GM18498 (cell line): ENCODE measurements at regions not wholly inside any gene's neighbourhood (a gene's known extent, or its start where the extent isn't known, plus 50 kb on each side); places are given as distances from the start of the nearest gene placed in this dataset.
"Not testable (repeated sequence)": the region's sequence is repeated elsewhere in the genome, so short reads cannot be mapped to it uniquely, and the experiment has no call there.

Experiments used
- ATAC-seq: cut with Tn5 transposase; IDR thresholded peaks from one replicate; pipeline ENCODE4 v1.9.1; 2021; ENCODE audit warnings: mild to moderate bottlenecking, moderate library complexity; ENCODE audit not compliant: unreplicated experiment

DNA sequence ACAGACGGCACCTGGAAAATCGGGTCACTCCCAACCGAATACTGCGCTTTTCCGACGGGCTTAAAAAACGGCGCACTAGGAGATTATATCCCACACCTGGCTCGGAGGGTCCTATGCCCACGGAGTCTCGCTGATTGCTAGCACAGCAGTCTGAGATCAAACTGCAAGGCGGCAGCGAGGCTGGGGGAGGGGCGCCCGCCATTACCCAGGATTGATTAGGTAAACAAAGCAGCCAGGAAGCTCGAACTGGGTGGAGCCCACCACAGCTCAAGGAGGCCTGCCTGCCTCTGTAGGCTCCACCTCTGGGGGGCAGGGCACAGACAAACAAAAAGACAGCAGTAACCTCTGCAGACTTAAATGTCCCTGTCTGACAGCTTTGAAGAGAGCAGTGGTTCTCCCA lies 64.5 kb downstream of the SLC30A10 start:
- ATAC-seq: not testable (repeated sequence)

DNA sequence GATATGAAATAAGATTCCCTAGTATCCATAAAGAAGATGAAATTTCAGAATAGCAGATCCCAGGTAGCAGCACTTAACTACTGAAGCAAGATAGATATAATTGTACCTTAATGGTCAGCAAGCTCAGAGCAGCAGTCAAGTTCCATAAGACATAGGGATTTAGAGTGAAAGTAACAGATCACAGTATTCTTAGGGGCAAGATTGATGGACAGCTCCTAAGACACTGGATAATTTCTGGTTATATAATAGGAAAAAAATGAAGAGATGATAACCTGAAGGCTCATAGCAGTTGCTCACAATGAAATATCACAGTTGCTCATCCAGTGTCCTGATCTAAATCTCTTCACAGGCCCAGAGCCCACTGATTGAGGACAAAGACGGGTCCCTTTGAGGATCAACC lies 66.0 kb downstream of the SLC30A10 start:
- no peak for ATAC-seq

DNA sequence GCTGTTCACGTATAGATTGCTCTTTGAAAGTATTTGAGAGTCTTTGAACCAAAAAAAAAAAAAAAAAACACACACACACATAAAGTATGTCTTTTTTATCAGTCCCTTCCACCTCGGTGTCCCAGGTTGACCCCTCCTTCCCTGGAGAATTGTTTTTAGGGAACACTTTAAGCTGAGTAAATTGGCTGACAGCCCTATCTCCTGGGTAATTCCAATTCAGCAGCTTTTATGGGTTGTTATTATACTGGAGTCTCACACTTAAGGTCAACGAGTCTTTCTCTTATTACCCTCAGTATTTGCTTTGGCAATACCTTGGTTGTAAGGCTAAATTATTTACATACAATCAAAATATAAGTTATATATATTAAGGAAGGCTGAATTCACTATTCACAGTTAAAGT lies 69.4 kb downstream of the SLC30A10 start:
- no peak for ATAC-seq

DNA sequence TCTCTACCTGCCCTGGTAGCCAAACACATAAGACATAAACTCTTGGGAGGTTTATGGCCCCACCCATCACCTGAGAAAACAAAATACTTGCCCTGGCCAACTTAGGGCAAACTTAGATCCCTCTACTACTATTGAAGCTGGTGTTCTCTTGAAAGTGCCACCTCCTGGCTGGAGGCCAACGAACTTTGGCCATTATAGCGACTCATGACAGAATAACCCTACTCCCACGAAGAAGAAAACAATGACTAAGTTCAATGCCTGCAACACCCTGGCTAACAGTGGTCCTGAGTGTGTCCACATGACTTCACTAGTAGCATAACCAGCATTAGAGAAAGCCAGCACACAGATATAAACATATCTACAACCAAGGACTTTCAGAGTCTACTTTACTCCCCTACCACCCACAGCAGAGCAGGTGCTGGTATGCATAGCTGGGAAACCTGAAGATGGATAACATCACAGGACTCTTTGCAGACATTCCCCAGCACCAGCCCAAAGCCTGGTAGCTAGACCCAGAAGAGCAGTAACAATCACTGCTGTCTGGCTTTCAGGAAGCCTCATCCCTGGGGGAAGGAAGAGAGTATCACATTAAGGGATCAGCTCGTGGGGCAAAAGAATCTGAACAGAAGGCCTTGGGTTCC lies 81.0 kb downstream of the SLC30A10 start:
- no peak for ATAC-seq

DNA sequence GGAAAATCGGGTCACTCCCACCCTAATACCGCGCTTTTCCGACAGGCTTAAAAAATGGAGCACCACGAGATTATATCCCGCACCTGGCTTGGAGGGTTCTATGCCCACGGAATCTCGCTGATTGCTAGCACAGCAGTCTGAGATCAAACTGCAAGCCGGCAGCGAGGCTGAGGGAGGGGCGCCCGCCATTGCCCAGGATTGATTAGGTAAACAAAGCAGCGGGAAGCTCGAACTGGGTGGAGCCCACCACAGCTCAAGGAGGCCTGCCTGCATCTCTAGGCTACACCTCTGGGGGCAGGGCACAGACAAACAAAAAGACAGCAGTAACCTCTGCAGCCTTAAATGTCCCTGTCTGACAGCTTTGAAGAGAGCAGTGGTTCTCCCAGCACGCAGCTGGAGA lies 88.8 kb downstream of the SLC30A10 start:
- ATAC-seq: not testable (repeated sequence)

DNA sequence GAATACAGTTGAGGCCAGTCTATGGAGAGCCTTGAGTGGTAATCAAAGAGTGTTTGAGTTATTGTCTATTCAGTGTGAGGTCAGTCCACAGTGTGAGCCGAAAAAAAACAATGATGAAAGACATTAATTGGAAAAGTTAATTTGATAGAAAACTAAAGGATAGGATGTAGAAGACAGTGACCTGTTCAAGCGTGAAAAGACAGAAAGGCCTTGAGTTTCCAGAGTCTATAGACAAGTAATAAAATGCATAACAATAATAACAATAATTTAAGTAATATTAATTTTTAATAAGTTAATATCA lies 90.4 kb downstream of the SLC30A10 start:
- no peak for ATAC-seq

DNA sequence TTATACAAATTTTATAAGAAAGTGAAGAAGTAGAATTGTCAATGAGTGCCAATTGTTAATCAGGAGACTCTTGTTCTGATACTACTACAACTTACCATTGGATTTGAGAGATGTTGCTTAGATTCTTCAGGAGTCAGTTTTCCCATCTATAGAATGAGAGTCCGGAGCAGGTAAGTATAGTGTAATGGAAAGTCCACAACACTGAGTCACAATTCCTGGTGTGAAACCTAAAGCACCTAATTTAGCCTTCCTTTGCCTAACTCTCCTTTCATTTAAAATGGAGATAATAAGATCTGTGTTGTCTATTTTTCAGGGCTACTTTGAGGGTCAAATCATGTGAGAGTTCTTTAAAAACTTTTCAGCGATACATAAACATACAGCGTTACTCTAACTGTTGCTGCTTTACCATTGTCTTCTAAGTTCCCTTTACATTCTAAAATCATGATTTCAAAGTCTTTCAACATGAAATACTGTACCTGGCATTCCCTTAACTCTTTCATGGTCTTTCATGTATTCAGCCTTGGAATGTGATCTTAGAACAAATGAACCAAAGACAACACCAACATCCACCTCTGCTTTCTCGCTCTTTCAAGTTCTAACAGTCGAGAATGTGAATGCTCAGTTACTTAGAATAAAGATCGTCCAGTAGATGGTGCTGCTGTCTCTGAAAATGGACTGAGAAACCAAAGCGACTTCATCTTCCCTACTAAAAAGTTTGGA lies 90.9 kb downstream of the SLC30A10 start:
- ATAC-seq: peak; percentile 63

DNA sequence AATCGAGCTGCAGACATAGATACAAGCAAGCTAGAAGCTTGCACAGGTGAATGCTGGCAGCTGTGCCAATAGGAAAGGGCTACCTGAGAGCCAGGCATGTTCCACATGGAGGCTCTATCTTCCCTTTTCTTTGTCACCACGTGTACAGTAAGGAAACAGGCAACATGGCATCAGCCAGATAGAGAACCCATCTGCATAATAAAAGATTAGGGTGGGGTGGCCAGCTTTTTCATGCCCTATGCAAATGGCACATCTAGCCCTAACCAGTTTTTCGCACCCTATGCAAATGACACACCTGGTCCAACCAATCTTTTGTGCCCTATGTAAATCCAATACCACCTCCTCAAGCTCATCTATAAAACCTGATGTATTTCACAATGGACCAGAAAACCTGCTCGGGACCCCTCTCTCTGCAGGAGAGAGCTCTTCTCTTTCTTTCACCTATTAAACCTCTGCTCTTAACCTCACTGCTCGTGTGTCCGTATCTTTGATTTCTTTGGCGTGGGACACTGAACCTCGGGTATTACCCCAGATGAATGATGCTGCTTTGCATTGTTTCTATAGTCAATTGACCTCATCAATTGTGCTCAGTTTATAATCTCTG lies 93.9 kb downstream of the SLC30A10 start:
- no peak for ATAC-seq

DNA sequence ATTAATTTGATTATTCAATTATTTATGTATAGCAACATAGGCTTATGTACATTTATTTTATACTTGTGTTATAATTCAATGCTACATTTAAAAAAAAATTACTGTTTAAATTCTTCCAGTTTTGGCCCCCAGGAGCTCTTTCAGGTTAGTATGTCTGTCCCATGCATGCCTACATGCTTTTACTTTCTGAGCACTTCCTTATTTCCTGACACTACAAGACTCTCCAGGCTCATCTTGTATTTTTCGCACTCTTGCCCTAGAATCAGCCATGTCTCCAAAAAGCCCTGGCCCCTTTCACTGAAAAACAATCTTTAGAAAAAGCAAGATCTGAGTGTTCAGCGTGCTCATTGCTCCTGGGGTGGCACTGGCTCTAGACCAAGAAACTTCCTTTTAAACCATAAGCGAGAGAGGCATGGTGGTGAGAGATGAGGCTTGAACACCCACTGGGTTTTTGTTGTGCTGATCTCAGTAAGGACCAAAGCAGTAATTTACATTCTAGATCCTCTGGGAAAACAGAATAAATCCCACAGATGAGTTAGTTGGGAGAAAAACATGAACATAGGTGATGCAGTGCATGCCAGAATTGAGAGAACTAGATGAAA lies 95.0 kb downstream of the SLC30A10 start:
- no peak for ATAC-seq

DNA sequence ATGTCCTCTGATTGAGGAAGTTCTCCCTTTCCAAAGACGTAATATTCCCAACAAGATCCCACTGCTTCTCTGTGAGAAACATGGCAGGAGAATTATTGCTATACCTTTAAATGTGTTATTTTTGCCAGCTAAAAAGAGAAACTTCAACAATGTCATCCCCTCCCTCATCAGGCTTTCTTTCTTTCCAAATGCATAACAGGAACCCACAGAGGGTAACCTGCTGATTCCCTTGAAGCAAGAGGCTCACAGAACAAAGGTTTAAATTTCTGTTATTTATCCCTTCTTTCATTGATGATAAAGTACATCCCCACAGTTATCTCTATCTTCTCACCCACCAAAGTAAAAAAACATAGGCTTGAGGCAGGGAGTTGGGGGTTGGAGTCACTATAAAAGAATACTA lies 102.1 kb downstream of the SLC30A10 start:
- no peak for ATAC-seq

DNA sequence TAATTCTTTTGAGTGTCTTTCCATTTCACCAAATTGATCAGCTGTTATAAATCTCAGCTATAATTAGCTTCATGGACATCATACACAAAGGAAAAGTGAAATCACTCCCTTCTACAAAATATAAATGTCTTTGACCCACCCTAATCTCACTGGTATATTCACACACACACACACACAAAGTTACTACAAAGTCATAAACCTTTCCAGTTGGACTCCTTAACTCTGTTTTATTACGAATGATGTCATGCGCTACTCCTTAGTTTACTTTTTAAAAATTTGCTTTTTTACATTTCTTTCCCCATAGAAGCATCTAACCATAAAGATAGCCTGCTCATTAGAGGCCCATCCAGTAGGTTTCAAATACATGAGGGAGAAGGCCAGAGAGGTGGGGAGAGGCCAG lies 103.0 kb downstream of the SLC30A10 start:
- no peak for ATAC-seq

DNA sequence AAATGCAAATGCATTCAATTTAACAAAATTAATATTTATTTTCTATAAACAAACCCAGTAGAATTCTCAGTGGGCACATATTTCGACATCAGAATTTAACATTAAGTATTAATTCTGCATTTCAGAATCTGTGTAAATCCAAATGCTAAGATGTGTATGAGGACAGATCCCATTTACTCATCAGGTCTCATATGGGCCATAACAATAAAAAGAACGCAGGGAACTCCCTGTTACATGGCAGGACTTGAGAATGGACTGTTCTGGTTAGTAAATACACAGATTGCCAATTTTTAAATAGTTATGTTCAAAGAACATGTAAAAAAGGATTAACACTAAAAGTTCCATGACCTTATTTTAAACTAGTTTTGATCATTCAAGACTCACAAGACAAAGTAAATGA lies 104.0 kb downstream of the SLC30A10 start:
- no peak for ATAC-seq

DNA sequence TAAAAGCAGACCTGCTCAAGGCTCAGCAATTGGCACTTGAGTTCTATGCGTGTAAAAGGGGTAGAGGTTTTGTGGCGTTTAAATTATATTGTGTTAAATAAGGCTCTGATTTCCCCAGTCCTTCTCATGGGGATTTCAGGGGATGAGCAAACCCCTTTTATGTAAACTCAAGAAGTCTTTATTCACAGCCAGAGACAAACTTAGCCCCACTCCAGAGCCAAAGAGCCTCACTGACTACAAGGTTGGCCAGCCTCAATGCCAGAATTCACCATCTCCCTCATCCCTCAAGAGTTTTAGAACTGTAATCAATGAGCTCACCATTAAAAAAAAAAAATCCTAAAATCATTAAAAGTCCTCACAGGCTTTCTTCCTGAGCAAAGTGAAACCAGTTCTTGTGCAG lies 107.8 kb downstream of the SLC30A10 start:
- ATAC-seq: no peak

DNA sequence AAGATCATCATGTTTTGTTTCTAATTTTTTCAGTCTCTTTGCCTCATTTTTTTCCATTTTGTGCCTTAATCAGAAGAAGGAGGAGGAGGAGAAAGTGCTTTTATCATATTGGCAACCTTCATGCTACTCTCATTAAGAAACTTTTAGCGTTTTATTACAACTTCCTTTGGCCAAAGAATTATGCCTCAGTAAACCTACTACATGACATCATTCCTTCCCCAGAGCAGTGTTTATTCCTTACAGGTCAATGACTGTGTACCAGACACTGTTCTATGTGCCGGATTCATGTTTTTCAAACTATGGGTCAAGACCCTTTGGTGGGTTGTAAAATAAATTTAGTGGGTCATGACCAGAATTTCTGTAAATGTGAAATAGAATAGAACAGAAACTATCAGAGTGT lies 110.4 kb downstream of the SLC30A10 start:
- ATAC-seq: no peak

DNA sequence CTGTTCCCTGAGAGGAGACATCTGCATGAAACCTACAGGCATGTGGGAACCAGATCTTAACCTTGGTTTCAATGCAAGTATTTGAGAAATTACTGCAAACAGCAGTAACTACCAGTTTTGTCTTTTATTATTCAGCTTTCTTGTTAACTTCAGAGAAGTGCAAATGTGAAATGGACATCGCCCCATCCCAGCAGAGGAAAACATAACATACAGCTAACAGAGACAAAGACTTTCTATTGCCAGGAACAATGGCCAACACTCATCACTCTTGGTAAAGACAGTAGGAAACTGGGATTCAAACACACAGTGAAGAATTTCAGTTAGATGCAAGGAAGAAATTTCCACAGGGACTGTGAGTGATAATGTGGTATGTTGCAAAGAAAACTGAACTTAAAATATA lies 115.1 kb downstream of the SLC30A10 start:
- no peak for ATAC-seq

DNA sequence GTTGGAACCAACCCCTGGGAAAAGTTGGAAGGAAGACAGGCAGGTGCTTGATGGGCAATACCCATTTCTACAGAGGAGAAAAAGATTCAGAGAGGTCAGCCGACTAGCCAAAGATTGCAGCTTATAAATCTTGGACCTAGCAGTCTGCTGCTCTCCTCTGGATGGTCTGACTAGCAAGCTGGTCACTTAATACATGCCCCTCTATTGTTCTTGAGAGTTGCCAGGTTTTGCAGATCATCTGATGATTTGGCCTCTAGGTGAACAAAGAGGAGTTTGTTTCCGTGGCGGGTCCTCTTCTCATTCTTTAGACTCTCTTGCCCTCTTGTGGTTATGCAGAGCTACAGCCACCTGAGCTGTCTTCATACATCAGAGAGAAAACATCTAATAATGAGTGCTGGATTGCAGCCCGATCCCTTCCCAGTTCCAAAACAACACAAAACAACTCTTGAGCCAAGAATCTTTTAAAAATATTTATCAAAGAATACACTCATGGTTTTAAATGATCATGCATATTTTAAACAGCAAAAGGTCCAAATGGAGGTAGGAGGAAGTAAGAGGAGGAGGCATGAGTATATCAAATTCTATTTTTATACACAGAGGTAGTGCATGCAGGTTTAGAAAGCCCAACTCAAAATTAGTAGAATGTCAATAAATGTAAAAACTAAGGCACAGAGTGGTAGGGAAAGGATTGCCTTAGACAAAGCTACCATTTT lies 115.7 kb downstream of the SLC30A10 start:
- peak; percentile 96 for ATAC-seq

DNA sequence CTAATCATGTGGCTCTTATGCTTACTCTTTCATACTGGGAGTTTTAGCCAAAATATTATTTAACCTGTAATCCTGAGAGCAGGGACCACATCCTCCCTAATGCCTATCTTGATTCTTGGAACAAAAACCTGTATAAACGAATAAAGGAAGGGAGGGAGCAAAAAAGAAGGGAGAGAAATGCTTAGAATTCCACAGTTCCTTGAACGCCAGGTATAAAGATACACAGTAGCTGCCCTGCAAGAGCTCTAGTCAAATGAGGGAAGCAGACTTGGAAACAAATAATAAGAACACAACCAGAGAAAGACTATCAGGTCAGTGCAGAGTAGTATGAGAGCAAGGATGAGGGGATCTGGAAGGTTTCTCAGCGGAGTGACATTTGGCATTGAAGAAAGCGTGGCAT lies 116.3 kb downstream of the SLC30A10 start:
- no peak for ATAC-seq

DNA sequence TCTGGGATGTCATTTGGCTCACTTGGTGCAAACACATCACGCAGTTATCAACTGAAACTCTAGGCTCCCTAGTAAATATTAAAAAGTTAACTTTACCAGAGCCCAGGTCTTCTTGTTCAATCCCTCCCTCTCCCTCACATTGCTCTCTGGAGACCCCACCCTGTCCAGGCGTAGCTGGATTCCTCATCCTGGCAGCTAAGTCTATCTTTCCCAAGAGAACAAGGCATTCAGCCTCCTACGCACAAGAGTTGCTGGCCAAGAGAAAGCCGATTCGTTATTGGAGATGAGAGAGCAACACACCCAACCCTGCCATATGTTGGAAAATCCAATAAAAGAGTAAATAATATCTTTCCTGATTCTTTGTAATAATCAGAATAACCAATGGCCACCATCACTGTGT lies 117.9 kb downstream of the SLC30A10 start:
- no peak for ATAC-seq

DNA sequence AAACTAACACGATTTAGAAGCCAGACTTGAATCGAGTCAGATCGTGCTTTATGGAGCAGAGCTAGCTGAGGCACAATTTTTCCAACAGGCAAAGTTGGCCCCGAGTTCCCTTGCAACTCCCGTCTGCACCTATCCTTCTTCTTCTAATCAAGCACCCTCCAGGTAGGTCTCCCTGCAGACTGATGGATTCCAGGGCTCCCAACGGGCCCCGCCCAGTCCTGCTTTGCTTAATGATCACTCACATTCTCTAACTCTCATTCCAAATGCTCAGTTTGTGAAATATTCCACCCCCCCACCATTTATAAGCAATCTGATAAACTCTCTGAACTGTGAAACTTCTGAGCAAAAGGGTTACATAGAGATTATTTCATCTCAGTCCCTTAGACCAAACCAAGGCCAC lies 119.6 kb downstream of the SLC30A10 start:
- ATAC-seq: no peak

DNA sequence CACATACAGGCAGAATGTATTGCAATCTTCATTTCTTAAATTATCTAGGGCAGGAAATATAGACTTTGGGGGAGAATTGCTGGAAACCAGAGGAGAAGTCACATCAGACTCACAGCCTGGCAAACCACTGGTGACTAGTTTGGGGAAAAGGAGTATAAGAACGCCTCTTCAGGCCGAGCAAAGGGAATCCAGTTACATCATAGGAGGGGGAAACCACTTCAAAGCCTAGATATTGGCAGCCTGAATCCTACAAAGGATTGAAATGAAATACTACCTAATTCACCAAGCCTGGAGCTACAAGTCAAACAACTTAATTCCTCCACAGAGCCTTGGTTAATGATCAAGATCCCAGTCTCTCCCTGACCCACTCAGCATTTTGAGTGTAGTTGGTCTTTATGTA lies 121.7 kb downstream of the SLC30A10 start:
- no peak for ATAC-seq

DNA sequence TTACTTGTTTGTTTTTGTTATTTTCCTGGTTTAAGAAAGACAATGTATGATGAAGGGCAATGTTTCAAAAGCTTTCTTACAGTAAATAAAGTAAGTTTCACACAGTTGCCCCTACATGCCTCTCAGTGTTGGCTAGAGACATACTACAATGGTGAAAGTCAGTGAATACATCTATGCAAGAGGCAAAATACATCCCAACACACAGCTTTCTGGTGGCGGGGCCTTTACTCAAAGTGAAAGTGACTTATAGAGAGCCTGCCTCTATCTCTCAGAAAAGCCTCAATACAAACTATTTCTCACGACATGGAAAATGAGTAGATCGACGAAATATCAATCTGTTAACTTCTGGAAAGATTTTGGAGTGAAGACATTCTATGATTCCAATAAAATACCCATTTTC lies 122.3 kb downstream of the SLC30A10 start:
- ATAC-seq: no peak

DNA sequence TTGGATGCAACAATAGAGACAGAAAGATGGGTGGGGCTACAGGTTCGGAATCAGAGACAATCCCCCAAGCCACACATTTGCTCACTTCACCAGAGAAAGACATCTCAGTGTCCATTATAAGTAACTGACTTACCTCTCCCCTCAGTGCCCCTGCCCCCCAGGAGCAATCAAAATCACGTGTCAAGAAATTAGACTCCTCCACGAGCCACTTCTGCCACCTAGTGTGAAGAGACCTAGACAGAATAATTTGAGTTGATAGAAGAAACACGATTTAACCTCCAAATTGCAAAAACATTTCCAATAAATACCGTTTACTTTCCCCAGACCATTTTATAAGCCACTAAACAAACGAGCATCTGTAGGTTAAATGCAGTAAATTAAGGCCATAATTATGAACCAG lies 123.2 kb downstream of the SLC30A10 start:
- no peak for ATAC-seq
